ENCODE measurements at regions not wholly inside any gene's neighbourhood (a gene's known extent, or its start where the extent isn't known, plus 50 kb on each side); places are given as distances from the start of the nearest gene placed in this dataset.

DNA sequence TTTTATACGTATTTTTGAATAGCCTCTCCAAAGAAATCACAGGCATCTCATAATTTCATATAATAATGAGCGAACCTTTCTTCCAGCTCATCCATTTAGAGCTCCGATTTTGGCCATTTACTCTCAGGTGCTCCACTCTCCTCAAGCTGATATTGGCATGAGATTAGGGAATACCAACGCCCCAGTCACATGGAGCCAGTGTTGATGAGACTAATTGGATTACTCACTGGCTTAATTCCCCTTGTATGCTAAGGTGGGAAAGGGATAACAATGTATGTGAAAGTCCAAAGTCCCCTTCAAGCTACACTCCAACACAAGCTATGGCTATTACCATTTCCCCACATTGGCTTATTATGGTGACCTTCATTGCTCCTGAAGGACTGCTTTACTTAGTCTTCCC lies 76.6 kb upstream of the NAV3 start:
- POLR2A ChIA-PET, result no interaction called here
- dilution Hi-C loops (cut with MboI; ENCODE audit: extremely low pct_ligation_motif_present, low sequenced_read_pairs), result no loop called here
- CTCF ChIA-PET, result interaction anchor here (0.7 to 1.0 kb wide), 2 partner anchors 76 to 171 kb away, joined by 3 to 4 read pairs; partner anchors contain the start of gene NAV3

More for the DNA sequence above, 76.6 kb upstream of the NAV3 start:
- no peaks in the 10 kb centered on the region for H4K20me1 ChIP-seq (replicated peaks; ENCODE audit: control insufficient read depth, extremely low read depth, insufficient read depth, low read length)
- no peaks in the 10 kb centered on the region for H3K9me3 ChIP-seq (replicated peaks; ENCODE audit: control insufficient read depth, insufficient read depth, low read length)
- no peaks in the 10 kb centered on the region for H3K79me2 ChIP-seq (ENCODE audit: control insufficient read depth, insufficient read depth, low read length)
- no peaks in the 10 kb centered on the region for H3K36me3 ChIP-seq (ENCODE audit: control insufficient read depth in 2 of 2, extremely low read depth in 1 of 2, insufficient read depth in 2 of 2, low read length in 2 of 2)
- H3K27ac ChIP-seq (ENCODE audit: insufficient read depth, low read depth, low read length), result no peak overlapping the region
- peaks cover 15% of the 10 kb centered on the region for H3K4me1 ChIP-seq (ENCODE audit: control insufficient read depth, extremely low read depth, insufficient read depth, low read length)
- no peaks in the 10 kb centered on the region for H3K27me3 ChIP-seq (ENCODE audit: control insufficient read depth in 2 of 2, insufficient read depth in 2 of 2, low read length in 2 of 2)
- no peak overlapping the region for H3K4me2 ChIP-seq (ENCODE audit: insufficient read depth, low read length)
- H3K9me1 ChIP-seq (replicated peaks; ENCODE audit: control insufficient read depth, extremely low read depth, insufficient read depth, low read length), result no peaks in the 10 kb centered on the region
- no peak for DNase-seq (ENCODE audit: low read depth, low spot score)
- no peak overlapping the region for H3K9ac ChIP-seq (replicated peaks; ENCODE audit: extremely low read depth, insufficient read depth, low read length)
- no peak for TF ChIP-seq MYC (IDR thresholded peaks at IDR 0.05; ENCODE audit: low read depth, low read length)
- TF ChIP-seq EZH2 (IDR thresholded peaks at IDR 0.05; ENCODE audit: borderline replicate concordance, low read depth, low read length, severe bottlenecking), result no peak
- no peak for TF ChIP-seq POLR2A (IDR thresholded peaks at IDR 0.05; ENCODE audit: low read depth, low read length)
- TF ChIP-seq, protein P1, sequence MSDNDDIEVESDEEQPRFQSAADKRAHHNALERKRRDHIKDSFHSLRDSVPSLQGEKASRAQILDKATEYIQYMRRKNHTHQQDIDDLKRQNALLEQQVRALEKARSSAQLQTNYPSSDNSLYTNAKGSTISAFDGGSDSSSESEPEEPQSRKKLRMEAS (IDR thresholded peaks at IDR 0.05; ENCODE audit: insufficient read depth, insufficient read length), result no peak
- no peak for TF ChIP-seq JUN (IDR thresholded peaks at IDR 0.05; ENCODE audit: borderline replicate concordance, insufficient read depth, insufficient read length, low read depth)
- TF ChIP-seq POLR2AphosphoS5 (IDR thresholded peaks at IDR 0.05; ENCODE audit: insufficient read depth, low read depth, low read length), result no peak
- no peak for TF ChIP-seq GATA2 (IDR thresholded peaks at IDR 0.05; ENCODE audit: insufficient read depth, insufficient read length, low read depth, low read length)
- no peak for TF ChIP-seq FOS (IDR thresholded peaks at IDR 0.05; ENCODE audit: borderline replicate concordance, insufficient read depth, low read length)
- TF ChIP-seq, protein P2, sequence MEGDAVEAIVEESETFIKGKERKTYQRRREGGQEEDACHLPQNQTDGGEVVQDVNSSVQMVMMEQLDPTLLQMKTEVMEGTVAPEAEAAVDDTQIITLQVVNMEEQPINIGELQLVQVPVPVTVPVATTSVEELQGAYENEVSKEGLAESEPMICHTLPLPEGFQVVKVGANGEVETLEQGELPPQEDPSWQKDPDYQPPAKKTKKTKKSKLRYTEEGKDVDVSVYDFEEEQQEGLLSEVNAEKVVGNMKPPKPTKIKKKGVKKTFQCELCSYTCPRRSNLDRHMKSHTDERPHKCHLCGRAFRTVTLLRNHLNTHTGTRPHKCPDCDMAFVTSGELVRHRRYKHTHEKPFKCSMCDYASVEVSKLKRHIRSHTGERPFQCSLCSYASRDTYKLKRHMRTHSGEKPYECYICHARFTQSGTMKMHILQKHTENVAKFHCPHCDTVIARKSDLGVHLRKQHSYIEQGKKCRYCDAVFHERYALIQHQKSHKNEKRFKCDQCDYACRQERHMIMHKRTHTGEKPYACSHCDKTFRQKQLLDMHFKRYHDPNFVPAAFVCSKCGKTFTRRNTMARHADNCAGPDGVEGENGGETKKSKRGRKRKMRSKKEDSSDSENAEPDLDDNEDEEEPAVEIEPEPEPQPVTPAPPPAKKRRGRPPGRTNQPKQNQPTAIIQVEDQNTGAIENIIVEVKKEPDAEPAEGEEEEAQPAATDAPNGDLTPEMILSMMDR (IDR thresholded peaks at IDR 0.05; ENCODE audit: extremely low read depth in 1 of 2, insufficient read depth in 1 of 2, low read depth in 1 of 2, low read length in 2 of 2), result no peak
- intact Hi-C loops (cut with micrococcal nuclease), result no loop called here
- no peak overlapping the region for H2AFZ ChIP-seq (ENCODE audit: low read depth, low read length)
- no peak overlapping the region for H3K4me3 ChIP-seq (replicated peaks in 1 of 3; ENCODE audit: insufficient read depth in 1 of 3, low read depth in 1 of 3, low read length in 3 of 3)
- FAIRE-seq, result no peak
- BruUV-seq (replicated peaks), result no TSS peak

Data from endothelial cell of umbilical vein (primary cell).